GM18951 (cell line): ENCODE measurements at regions not wholly inside any gene's neighbourhood (a gene's known extent, or its start where the extent isn't known, plus 50 kb on each side); places are given as distances from the start of the nearest gene placed in this dataset.

Experiments used
- POLR2A ChIP-seq: IDR thresholded peaks from 4 replicates; pipeline ENCODE4 v1.6.1; 2011; ENCODE audit warnings: mild to moderate bottlenecking; ENCODE audit not compliant: insufficient read length, insufficient read depth; ENCODE audit errors: extremely low read depth
- in situ Hi-C: fragments of 300-500 bp; cut with MboI; formaldehyde crosslinking; loops from one replicate; pipeline ENCODE4 v1.12.0; 2022; ENCODE audit warnings: low sequenced_read_pairs, mixed read lengths, inconsistent platforms; ENCODE audit not compliant: unreplicated experiment

GRCh38 chr18:73924836-73925235, 222.8 kb downstream of the FBXO15 start:
- no peak for TF ChIP-seq POLR2A
- in situ Hi-C loops = no loop called here

- in situ Hi-C loops = no loop called here
- no peak for TF ChIP-seq POLR2A
Observed at GRCh38 chr18:73924307-73924706, 223.3 kb downstream of the FBXO15 start.

GRCh38 chr18:73923866-73924265, 223.8 kb downstream of the FBXO15 start:
- in situ Hi-C loops = no loop called here
- no peak for TF ChIP-seq POLR2A

- no peak for TF ChIP-seq POLR2A
- in situ Hi-C loops = no loop called here
Observed at GRCh38 chr18:73920033-73920432, 227.6 kb downstream of the FBXO15 start.

GRCh38 chr18:73918816-73919215, 228.8 kb downstream of the FBXO15 start:
- no peak for TF ChIP-seq POLR2A
- in situ Hi-C loops = no loop called here

GRCh38 chr18:73917046-73917445, 230.6 kb downstream of the FBXO15 start:
- in situ Hi-C loops = no loop called here
- no peak for TF ChIP-seq POLR2A

GRCh38 chr18:73913505-73913904, 234.1 kb downstream of the FBXO15 start:
- TF ChIP-seq POLR2A = no peak
- in situ Hi-C loops = no loop called here

GRCh38 chr18:73908323-73908722, 239.3 kb downstream of the FBXO15 start:
- in situ Hi-C loops = no loop called here

GRCh38 chr18:73901566-73901965, 246.1 kb downstream of the FBXO15 start:
- TF ChIP-seq POLR2A = no peak
- in situ Hi-C loops = no loop called here

More at GRCh38 chr18:73908323-73908722, 239.3 kb downstream of the FBXO15 start:
- TF ChIP-seq POLR2A = no peak

GRCh38 chr18:73901151-73901550, 246.5 kb downstream of the FBXO15 start:
- in situ Hi-C loops = no loop called here
- TF ChIP-seq POLR2A = no peak

GRCh38 chr18:73900106-73900835, 247.4 kb downstream of the FBXO15 start:
- TF ChIP-seq POLR2A = no peak
- in situ Hi-C loops = no loop called here

- in situ Hi-C loops = no loop called here
- no peak for TF ChIP-seq POLR2A
Observed at GRCh38 chr18:73897517-73897916, 250.1 kb downstream of the FBXO15 start.

- TF ChIP-seq POLR2A = no peak
- in situ Hi-C loops = no loop called here
Observed at GRCh38 chr18:73896685-73897084, 250.9 kb downstream of the FBXO15 start.

- TF ChIP-seq POLR2A = no peak
- in situ Hi-C loops = no loop called here
Observed at GRCh38 chr18:73895701-73896100, 251.9 kb downstream of the FBXO15 start.

GRCh38 chr18:73893880-73894279, 253.8 kb downstream of the FBXO15 start:
- in situ Hi-C loops = no loop called here
- TF ChIP-seq POLR2A = no peak
